A673 (cell line): ENCODE measurements at regions not wholly inside any gene's neighbourhood (a gene's known extent, or its start where the extent isn't known, plus 50 kb on each side); places are given as distances from the start of the nearest gene placed in this dataset.

Experiments
- BruUV-seq: library from RNA; stranded (reverse); fragments of 400-500 nt; replicated peaks from 2 replicates; lab custom pipeline; 2021; lab: Mats Ljungman, UMichigan
- CTCF ChIA-PET: fragments of 300-600 bp; sonication (Branson Sonifier 250); formaldehyde crosslinking; loops from one replicate; lab custom pipeline; 2022; ENCODE audit warnings: antibody characterized with exemption; lab: Charles Lee
- POLR2A ChIA-PET: fragments of 300-600 bp; sonication (Branson Sonifier 250); formaldehyde crosslinking; loops from one replicate; lab custom pipeline; 2022; ENCODE audit warnings: antibody characterized with exemption; ENCODE audit not compliant: low non-redundant PET; lab: Charles Lee
- DNase-seq: peaks from one replicate; pipeline ENCODE4 v3.0.0-alpha.2; 2015; ENCODE audit warnings: low spot score
- H3K27ac ChIP-seq: fragments of 200-600 bp; sonication (generic); 2 replicates; pipeline ENCODE4 v1.5.1; 2016; ENCODE audit warnings: mixed run types, low read depth, mild to moderate bottlenecking, mixed read lengths, antibody characterized with exemption, low read length; ENCODE audit not compliant: poor library complexity, severe bottlenecking
- H3K27me3 ChIP-seq: fragments of 200-600 bp; sonication (generic); replicated peaks from 2 replicates; pipeline ENCODE4 v1.6.1; 2017; ENCODE audit warnings: mixed run types, low read depth, mild to moderate bottlenecking, mixed read lengths, antibody characterized with exemption, low read length; ENCODE audit not compliant: insufficient read depth, poor library complexity
- H3K36me3 ChIP-seq: fragments of 200-600 bp; sonication (generic); 2 replicates; pipeline ENCODE4 v1.6.1; 2016; ENCODE audit warnings: mixed run types, mild to moderate bottlenecking, mixed read lengths, antibody characterized with exemption, low read length; ENCODE audit not compliant: insufficient read depth, poor library complexity, severe bottlenecking
- H3K4me1 ChIP-seq: fragments of 200-600 bp; sonication (generic); 2 replicates; pipeline ENCODE4 v1.6.1; 2017; ENCODE audit warnings: mixed run types, mild to moderate bottlenecking, mixed read lengths, antibody characterized with exemption, low read length; ENCODE audit not compliant: insufficient read depth, poor library complexity, severe bottlenecking
- H3K4me3 ChIP-seq: fragments of 200-600 bp; sonication (generic); 2 replicates; pipeline ENCODE4 v1.5.1; 2016; ENCODE audit warnings: low read depth, mixed run types, mild to moderate bottlenecking, mixed read lengths, low read length; ENCODE audit not compliant: poor library complexity, severe bottlenecking
- H3K9me3 ChIP-seq: fragments of 200-600 bp; sonication (generic); 2 replicates; pipeline ENCODE4 v1.6.1; 2016; ENCODE audit warnings: mixed run types, low read depth, mild to moderate bottlenecking, mixed read lengths, antibody characterized with exemption, low read length; ENCODE audit not compliant: poor library complexity, severe bottlenecking
- EZH2 ChIP-seq: fragments of 200-600 bp; sonication (generic); IDR thresholded peaks from 2 replicates; pipeline ENCODE4 v1.6.1; 2017; ENCODE audit warnings: borderline replicate concordance, low read depth, mild to moderate bottlenecking, mixed read lengths, antibody characterized with exemption, low read length; ENCODE audit not compliant: poor library complexity, severe bottlenecking
- intact Hi-C: fragments of 100-400 bp; cut with micrococcal nuclease; formaldehyde crosslinking; loops from one replicate; pipeline ENCODE4 v1.10.0; 2022; ENCODE audit not compliant: unreplicated experiment
- TF ChIP-seq, protein P1 (sequence below): fragments of 300-800, 200-600 bp; sonication (generic); conservative IDR thresholded peaks from 2 replicates; pipeline ENCODE4 v1.5.1; 2017; ENCODE audit warnings: low read depth, mild to moderate bottlenecking, antibody characterized with exemption, low read length, moderate library complexity, mixed read lengths

DNA sequence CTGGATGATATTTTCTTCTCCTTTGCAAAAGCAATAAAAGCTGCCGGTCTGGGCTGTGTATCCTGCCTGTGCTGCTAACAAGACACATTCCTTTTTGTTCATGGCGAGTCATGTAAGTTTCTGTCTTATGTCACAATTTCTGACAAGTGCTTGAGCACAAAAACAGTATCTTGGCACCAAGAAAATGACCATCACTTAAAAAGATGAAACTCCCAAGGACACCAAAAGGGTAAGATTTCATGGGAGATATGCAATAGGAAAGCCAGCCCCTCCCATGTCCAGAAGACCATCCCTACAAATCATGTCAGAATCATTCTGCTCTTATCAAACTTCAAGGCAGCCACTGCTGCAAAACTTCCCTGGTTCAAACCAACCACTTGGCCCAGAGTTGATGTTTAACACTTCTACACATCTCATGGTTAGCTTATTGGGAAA lies 375.4 kb upstream of the ZNF507 start:
- no peak for TF ChIP-seq EZH2
- TF ChIP-seq, protein P1, sequence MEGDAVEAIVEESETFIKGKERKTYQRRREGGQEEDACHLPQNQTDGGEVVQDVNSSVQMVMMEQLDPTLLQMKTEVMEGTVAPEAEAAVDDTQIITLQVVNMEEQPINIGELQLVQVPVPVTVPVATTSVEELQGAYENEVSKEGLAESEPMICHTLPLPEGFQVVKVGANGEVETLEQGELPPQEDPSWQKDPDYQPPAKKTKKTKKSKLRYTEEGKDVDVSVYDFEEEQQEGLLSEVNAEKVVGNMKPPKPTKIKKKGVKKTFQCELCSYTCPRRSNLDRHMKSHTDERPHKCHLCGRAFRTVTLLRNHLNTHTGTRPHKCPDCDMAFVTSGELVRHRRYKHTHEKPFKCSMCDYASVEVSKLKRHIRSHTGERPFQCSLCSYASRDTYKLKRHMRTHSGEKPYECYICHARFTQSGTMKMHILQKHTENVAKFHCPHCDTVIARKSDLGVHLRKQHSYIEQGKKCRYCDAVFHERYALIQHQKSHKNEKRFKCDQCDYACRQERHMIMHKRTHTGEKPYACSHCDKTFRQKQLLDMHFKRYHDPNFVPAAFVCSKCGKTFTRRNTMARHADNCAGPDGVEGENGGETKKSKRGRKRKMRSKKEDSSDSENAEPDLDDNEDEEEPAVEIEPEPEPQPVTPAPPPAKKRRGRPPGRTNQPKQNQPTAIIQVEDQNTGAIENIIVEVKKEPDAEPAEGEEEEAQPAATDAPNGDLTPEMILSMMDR, result no peak
- intact Hi-C loops, result no loop called here
- CTCF ChIA-PET, result no interaction called here

DNA sequence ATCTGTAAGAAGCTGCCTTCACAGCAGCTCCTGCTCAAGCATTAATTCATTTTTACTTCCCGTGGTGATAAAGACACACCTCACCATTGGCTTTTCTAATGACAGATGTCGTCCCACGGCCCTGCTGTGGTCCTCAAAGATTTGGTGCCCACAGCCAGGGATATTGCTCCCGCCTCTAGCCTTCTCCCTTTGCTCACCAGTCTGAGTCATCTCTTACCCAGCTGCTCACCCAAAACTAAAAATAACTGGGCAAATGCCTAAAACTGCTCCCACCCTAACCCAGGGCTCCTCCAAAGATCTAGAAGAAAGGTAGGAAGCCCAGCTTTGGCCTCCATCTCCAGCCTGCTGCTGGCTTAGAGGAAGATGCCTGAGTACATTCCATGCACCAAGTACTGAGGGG lies 371.1 kb upstream of the ZNF507 start:
- Histone ChIP-seq H3K4me3 (no peak overlapping the region), H3K36me3 (no peaks in the 10 kb centered on the region), H3K4me1 (no peaks in the 10 kb centered on the region), H3K27me3 (no peaks in the 10 kb centered on the region), H3K27ac (no peak overlapping the region), H3K9me3 (no peaks in the 10 kb centered on the region)
- no peak for DNase-seq
- ChIA-PET CTCF (no interaction called here), POLR2A (no interaction called here)
- intact Hi-C loops, result no loop called here
- TF ChIP-seq, protein P1, result no peak
- TF ChIP-seq EZH2, result no peak
- BruUV-seq, result no TSS peak

More for the DNA sequence above, 375.4 kb upstream of the ZNF507 start:
- Histone ChIP-seq H3K9me3 (no peaks in the 10 kb centered on the region), H3K27ac (no peak overlapping the region), H3K36me3 (no peaks in the 10 kb centered on the region), H3K4me3 (no peak overlapping the region), H3K27me3 (no peaks in the 10 kb centered on the region), H3K4me1 (no peaks in the 10 kb centered on the region)
- BruUV-seq, result no TSS peak
- POLR2A ChIA-PET, result no interaction called here
- no peak for DNase-seq

DNA sequence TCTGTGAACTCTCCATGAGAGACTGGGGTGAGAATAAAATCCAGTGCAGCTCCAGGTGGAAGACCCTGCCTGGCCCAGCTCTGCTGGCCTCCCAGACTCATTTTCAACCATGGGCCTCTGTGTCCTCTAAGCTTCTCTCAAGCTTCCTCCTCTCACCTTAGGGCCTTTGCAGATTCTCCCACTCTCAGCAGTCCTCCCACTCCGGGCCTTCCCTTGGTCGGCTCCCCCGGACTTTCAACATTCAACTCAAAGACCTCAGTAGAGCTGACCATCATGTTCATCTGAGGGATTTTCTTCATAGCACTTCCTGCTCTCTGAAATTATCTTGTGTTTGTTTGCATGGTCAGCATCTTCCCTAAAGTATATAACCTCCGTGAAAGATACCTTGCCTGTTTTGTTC lies 370.5 kb upstream of the ZNF507 start:
- no peak for DNase-seq
- POLR2A ChIA-PET, result no interaction called here

More for the DNA sequence above, 370.5 kb upstream of the ZNF507 start:
- CTCF ChIA-PET, result no interaction called here
- Histone ChIP-seq H3K4me1 (no peaks in the 10 kb centered on the region), H3K4me3 (no peak overlapping the region), H3K27me3 (no peaks in the 10 kb centered on the region), H3K36me3 (no peaks in the 10 kb centered on the region), H3K9me3 (no peaks in the 10 kb centered on the region), H3K27ac (no peak overlapping the region)
- intact Hi-C loops, result no loop called here
- no peak for TF ChIP-seq EZH2
- TF ChIP-seq, protein P1, result no peak
- BruUV-seq, result no TSS peak
